ENCODE measurements at regions not wholly inside any gene's neighbourhood (a gene's known extent, or its start where the extent isn't known, plus 50 kb on each side); places are given as distances from the start of the nearest gene placed in this dataset.

DNA sequence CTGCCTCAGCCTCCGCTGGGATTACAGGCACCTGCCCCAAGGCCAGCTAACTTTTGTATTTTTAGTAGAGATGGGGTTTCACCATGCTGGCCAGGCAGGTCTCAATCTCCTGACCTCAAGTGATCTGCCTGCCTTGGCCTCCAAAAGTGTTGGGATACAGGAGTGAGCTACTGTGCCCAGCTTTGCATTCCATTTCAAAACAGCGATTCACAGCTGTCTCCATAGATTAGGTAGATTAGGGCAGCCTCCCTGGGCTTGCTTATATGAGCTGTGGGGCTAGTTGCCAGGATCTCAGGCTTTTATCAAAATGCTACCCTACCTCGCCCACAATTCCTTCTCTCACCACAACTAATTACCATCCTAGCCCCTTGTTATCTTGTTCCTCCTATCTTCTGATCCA is 176.4 kb upstream of the ZKSCAN2 start:
- no peaks in the 10 kb centered on the region for H3K9me3 ChIP-seq
- no peak for TF ChIP-seq CTCF (IDR thresholded peaks at IDR 0.05)
- H3K4me3 ChIP-seq = no peak overlapping the region
- ATAC-seq (no peak), DNase-seq (no peak)
- intact Hi-C loops (cut with DNase I) = no loop called here
- H3K27me3 ChIP-seq = no peaks in the 10 kb centered on the region
- H3K36me3 ChIP-seq = no peaks in the 10 kb centered on the region
- H3K27ac ChIP-seq = no peak overlapping the region
- no peaks in the 10 kb centered on the region for H3K4me1 ChIP-seq

DNA sequence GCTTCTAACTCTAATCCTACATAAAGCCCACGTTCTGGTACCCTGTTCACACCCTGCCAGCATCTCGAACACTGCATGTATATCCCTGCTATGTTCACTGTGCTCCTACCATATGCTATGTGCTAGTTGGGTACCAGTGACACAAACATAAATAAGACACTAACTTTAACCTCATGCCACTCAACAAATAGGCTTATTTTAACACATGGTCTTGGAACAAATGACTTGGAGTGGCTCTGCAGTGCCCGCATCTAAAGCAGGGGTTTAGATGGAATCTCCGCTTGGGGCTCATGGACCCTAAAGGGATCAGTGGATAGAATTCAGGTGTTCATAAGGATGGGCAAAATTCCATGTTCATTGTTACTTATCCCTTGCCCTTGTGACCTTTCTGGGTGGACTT is 175.7 kb upstream of the ZKSCAN2 start:
- Histone ChIP-seq H3K36me3 (no peaks in the 10 kb centered on the region), H3K9me3 (no peaks in the 10 kb centered on the region), H3K27me3 (no peaks in the 10 kb centered on the region), H3K27ac (no peak overlapping the region), H3K4me1 (no peaks in the 10 kb centered on the region), H3K4me3 (no peak overlapping the region)
- DNase-seq (no peak), ATAC-seq (no peak)
- intact Hi-C loops (cut with DNase I) = no loop called here
- TF ChIP-seq CTCF (IDR thresholded peaks at IDR 0.05) = no peak

GRCh38 chr16:25431472-25431871 is 173.8 kb upstream of the ZKSCAN2 start:
- Histone ChIP-seq H3K27ac (no peak overlapping the region), H3K4me3 (no peak overlapping the region), H3K4me1 (no peaks in the 10 kb centered on the region), H3K9me3 (no peaks in the 10 kb centered on the region), H3K36me3 (no peaks in the 10 kb centered on the region), H3K27me3 (no peaks in the 10 kb centered on the region)
- DNase-seq (no peak), ATAC-seq (no peak)
- TF ChIP-seq CTCF (IDR thresholded peaks at IDR 0.05) = no peak
- intact Hi-C loops (cut with DNase I) = no loop called here

DNA sequence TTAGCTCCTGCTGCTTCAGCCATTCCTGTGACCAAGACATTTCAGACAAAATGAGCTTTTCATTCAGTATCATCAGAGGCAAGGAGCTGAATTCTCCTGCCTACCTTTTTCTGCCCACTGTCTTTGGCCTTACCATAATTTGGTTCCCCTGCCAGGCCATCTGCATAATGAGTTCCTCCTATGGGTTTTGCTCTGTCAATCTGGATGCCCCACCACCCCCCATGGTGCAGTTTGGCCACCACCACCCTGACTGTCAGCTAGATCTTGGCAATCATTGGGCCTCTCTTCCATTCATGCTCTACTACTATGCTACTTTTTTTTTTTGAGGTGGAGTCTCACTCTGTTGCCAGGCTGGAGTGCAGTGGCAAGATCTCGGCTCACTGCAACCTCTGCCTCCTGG is 169.2 kb upstream of the ZKSCAN2 start:
- ATAC-seq (no peak), DNase-seq (no peak)
- Histone ChIP-seq H3K4me3 (no peak overlapping the region), H3K9me3 (no peaks in the 10 kb centered on the region), H3K36me3 (no peaks in the 10 kb centered on the region), H3K27ac (no peak overlapping the region), H3K27me3 (no peaks in the 10 kb centered on the region), H3K4me1 (no peaks in the 10 kb centered on the region)
- intact Hi-C loops (cut with DNase I) = no loop called here
- no peak for TF ChIP-seq CTCF (IDR thresholded peaks at IDR 0.05)

- H3K9me3 ChIP-seq = no peaks in the 10 kb centered on the region
- intact Hi-C loops (cut with DNase I) = no loop called here
- no peak overlapping the region for H3K27ac ChIP-seq
- no peak for DNase-seq
- no peak for TF ChIP-seq CTCF (IDR thresholded peaks at IDR 0.05)
- no peaks in the 10 kb centered on the region for H3K27me3 ChIP-seq
- no peak for ATAC-seq
- no peaks in the 10 kb centered on the region for H3K36me3 ChIP-seq
- H3K4me1 ChIP-seq = no peaks in the 10 kb centered on the region
- H3K4me3 ChIP-seq = no peak overlapping the region
Observed at GRCh38 chr16:25419681-25420080, 162.0 kb upstream of the ZKSCAN2 start.

DNA sequence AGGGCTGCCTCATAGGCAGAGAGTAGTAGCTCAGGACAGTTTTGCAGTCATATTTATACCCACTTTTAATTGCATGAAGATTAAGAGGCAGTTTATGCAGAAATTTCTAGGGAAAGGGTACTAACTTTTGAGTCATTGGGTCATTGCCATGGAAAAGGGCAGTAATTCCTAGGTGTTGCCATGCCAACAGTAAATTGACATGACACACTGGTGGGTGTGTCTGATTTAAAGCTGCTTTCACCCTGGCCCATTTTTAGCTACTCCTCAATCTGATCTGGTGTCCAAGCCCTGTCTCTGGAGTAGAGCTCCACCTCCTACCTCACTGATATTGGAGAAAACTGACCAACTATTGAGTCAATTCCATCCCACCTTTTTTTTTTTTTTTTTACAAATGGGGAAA is 161.5 kb upstream of the ZKSCAN2 start:
- ATAC-seq (no peak), DNase-seq (no peak)
- Histone ChIP-seq H3K9me3 (no peaks in the 10 kb centered on the region), H3K4me3 (no peak overlapping the region), H3K36me3 (no peaks in the 10 kb centered on the region), H3K27me3 (no peaks in the 10 kb centered on the region), H3K27ac (no peak overlapping the region), H3K4me1 (no peaks in the 10 kb centered on the region)
- intact Hi-C loops (cut with DNase I) = no loop called here
- TF ChIP-seq CTCF (IDR thresholded peaks at IDR 0.05) = no peak
